K562 (cell line): ENCODE measurements at regions not wholly inside any gene's neighbourhood (a gene's known extent, or its start where the extent isn't known, plus 50 kb on each side); places are given as distances from the start of the nearest gene placed in this dataset.

Experiments
- ATAC-seq: fragments of 200-7000 bp; cut with Tn5 transposase; 3 replicates; pipeline ENCODE4 v1.9.1; 2020; ENCODE audit warnings: moderate library complexity
- BruUV-seq: library from RNA; stranded (reverse); fragments of 400-500 nt; replicated peaks from 2 replicates; lab custom pipeline; 2021; lab: Mats Ljungman, UMichigan
- CTCF ChIA-PET: fragments of 300-600 bp; formaldehyde crosslinking; extraction: SDS; loops from one replicate; lab custom pipeline; 2021; ENCODE audit warnings: low intra/inter-chr PET ratio; lab: Yijun Ruan, JAX
- POLR2A ChIA-PET: fragments of 300-600, 350-650 bp; sonication (Branson Sonifier 250); formaldehyde crosslinking; extraction: SDS; loops from one replicate; lab custom pipeline; 2021; ENCODE audit warnings: antibody characterized with exemption, inconsistent platforms; lab: Yijun Ruan, JAX
- DNase-seq, 4 experiments: peaks; one replicate each; pipeline versions ENCODE4 v3.0.0 to v3.0.0-alpha.2; 2011 to 2018; ENCODE audit warnings: low spot score in 3 of 4, mixed read lengths in 3 of 4; ENCODE audit errors: extremely low read depth in 1 of 4
- FAIRE-seq: peaks from 2 replicates; lab custom pipeline; 2011; peaks lifted over from hg19 to GRCh38; lab: Jason Lieb, UNC
- H2AFZ ChIP-seq: 2 replicates; pipeline ENCODE4 v1.6.0; 2011; ENCODE audit warnings: low read depth, low read length, control low read depth, inconsistent platforms
- H3K27ac ChIP-seq: fragments of 200-600 bp; 3 replicates; pipeline ENCODE4 v1.8.0; 2011; ENCODE audit warnings: low read depth, mild to moderate bottlenecking, control low read depth, inconsistent platforms, low read length, moderate library complexity, mixed read lengths; ENCODE audit errors: extremely low read depth
- H3K27me3 ChIP-seq, 2 experiments: fragments of 300-600 bp in 1 of 2; 2 replicates in 1 of 2; 3 replicates in 1 of 2; pipeline versions ENCODE4 v1.6.0 to v1.8.0; 2011; ENCODE audit warnings: inconsistent platforms in 2 of 2, low read length in 2 of 2, mild to moderate bottlenecking in 1 of 2, mixed read lengths in 1 of 2, moderate library complexity in 1 of 2; ENCODE audit not compliant: control insufficient read depth in 2 of 2, insufficient read depth in 2 of 2
- H3K36me3 ChIP-seq: fragments of 300-600 bp; 3 replicates; pipeline ENCODE4 v1.8.0; 2011; ENCODE audit warnings: mild to moderate bottlenecking, low read length, inconsistent platforms; ENCODE audit not compliant: control insufficient read depth, insufficient read depth
- H3K4me1 ChIP-seq, 2 experiments: fragments of 200-600 bp in 1 of 2; replicated peaks in 1 of 2; 2 replicates in 1 of 2; 3 replicates in 1 of 2; pipeline versions ENCODE4 v1.5.1 to v1.8.0; 2011; ENCODE audit warnings: inconsistent platforms in 2 of 2, low read length in 2 of 2, mild to moderate bottlenecking in 1 of 2, mixed read lengths in 1 of 2, moderate library complexity in 1 of 2; ENCODE audit not compliant: control insufficient read depth in 2 of 2, insufficient read depth in 2 of 2
- H3K4me2 ChIP-seq: 2 replicates; pipeline ENCODE4 v1.6.1; 2011; ENCODE audit warnings: low read length, control low read depth, inconsistent platforms, mixed read lengths; ENCODE audit not compliant: insufficient read depth
- H3K4me3 ChIP-seq: fragments of 200-600 bp; sonication (generic), shearing (Covaris generic); 2 replicates; pipeline ENCODE4 v1.5.1; 2016; ENCODE audit warnings: control low read depth, inconsistent platforms
- H3K79me2 ChIP-seq: fragments of 200-600 bp; 3 replicates; pipeline ENCODE4 v1.8.0; 2011; ENCODE audit warnings: low read length, inconsistent platforms; ENCODE audit not compliant: control insufficient read depth, insufficient read depth
- H3K9ac ChIP-seq, 2 experiments: 2 replicates each; pipeline versions ENCODE4 v1.6.0 to v1.6.1; 2011; ENCODE audit warnings: low read depth in 2 of 2, low read length in 2 of 2, control low read depth in 1 of 2, inconsistent platforms in 1 of 2, mild to moderate bottlenecking in 1 of 2, mixed read lengths in 1 of 2; ENCODE audit not compliant: insufficient read depth in 1 of 2
- H3K9me1 ChIP-seq: one replicate; pipeline ENCODE4 v1.6.0; 2011; ENCODE audit warnings: inconsistent platforms, mild to moderate bottlenecking, low read length, moderate library complexity; ENCODE audit not compliant: control insufficient read depth, insufficient read depth
- H3K9me3 ChIP-seq: replicated peaks from 2 replicates; pipeline ENCODE4 v1.5.1; 2011; ENCODE audit warnings: low read depth, low read length, inconsistent platforms; ENCODE audit not compliant: control insufficient read depth, insufficient read depth
- H4K20me1 ChIP-seq: replicated peaks from 2 replicates; pipeline ENCODE4 v1.6.1; 2011; ENCODE audit warnings: low read length, inconsistent platforms, mixed read lengths; ENCODE audit not compliant: control insufficient read depth, insufficient read depth
- ARHGAP35 ChIP-seq: fragments of 450-650 bp; IDR thresholded peaks from 2 replicates; pipeline ENCODE4 v1.6.1; 2018; ENCODE audit not compliant: partially characterized antibody
- CHCHD3 ChIP-seq: fragments of 250-450 bp; sonication (Bioruptor Pico); IDR thresholded peaks from 2 replicates; pipeline ENCODE4 v2.1.2; 2022; ENCODE audit warnings: mild to moderate bottlenecking
- EP300 ChIP-seq: IDR thresholded peaks from 2 replicates; pipeline ENCODE4 v1.6.1; 2012; ENCODE audit warnings: low read length, improper control_type of control experiment
- FIP1L1 ChIP-seq: fragments of 200-400 bp; formaldehyde crosslinking; IDR thresholded peaks from 2 replicates; pipeline ENCODE4 v1.6.1; 2018; ENCODE audit warnings: mild to moderate bottlenecking, low read depth, low read length; ENCODE audit not compliant: poor library complexity, severe bottlenecking
- FOXJ3 ChIP-seq: sonication (generic); formaldehyde crosslinking; IDR thresholded peaks from 2 replicates; pipeline ENCODE4 v1.4.0; 2020; ENCODE audit warnings: mild to moderate bottlenecking, missing genetic modification reagents
- HCFC1 ChIP-seq: IDR thresholded peaks from 2 replicates; pipeline ENCODE4 v1.6.1; 2012; ENCODE audit warnings: low read depth, low read length, improper control_type of control experiment
- HIVEP1 ChIP-seq: fragments of 250-450 bp; sonication (Bioruptor Pico); IDR thresholded peaks from 2 replicates; pipeline ENCODE4 v1.4.0; 2020; ENCODE audit warnings: mild to moderate bottlenecking
- HNRNPLL ChIP-seq: fragments of 200-400 bp; formaldehyde crosslinking; IDR thresholded peaks from 2 replicates; pipeline ENCODE4 v1.6.1; 2017; ENCODE audit warnings: low read length, low read depth, mild to moderate bottlenecking; ENCODE audit not compliant: poor library complexity, severe bottlenecking
- KLF13 ChIP-seq: fragments of 450-650 bp; IDR thresholded peaks from 2 replicates; pipeline ENCODE4 v1.6.1; 2016; ENCODE audit warnings: missing genetic modification characterization, low read depth, mild to moderate bottlenecking, missing compliant biosample characterization, moderate library complexity, borderline replicate concordance
- POLR2B ChIP-seq: fragments of 450-650 bp; IDR thresholded peaks from 2 replicates; pipeline ENCODE4 v1.6.1; 2018; ENCODE audit warnings: low read depth; ENCODE audit not compliant: partially characterized antibody
- POU5F1 ChIP-seq: fragments of 150-350 bp; IDR thresholded peaks from 2 replicates; pipeline ENCODE4 v1.6.1; 2014; ENCODE audit warnings: borderline replicate concordance, low read length, low read depth, mild to moderate bottlenecking; ENCODE audit not compliant: partially characterized antibody
- PPARD ChIP-seq: fragments of 250-450 bp; sonication (Bioruptor Pico); IDR thresholded peaks from 2 replicates; pipeline ENCODE4 v1.8.0; 2022; ENCODE audit warnings: inconsistent platforms, mild to moderate bottlenecking, moderate library complexity
- RBBP5 ChIP-seq: fragments of 200-600 bp; sonication (generic); IDR thresholded peaks from 2 replicates; pipeline ENCODE4 v1.6.1; 2012; ENCODE audit warnings: borderline replicate concordance, mild to moderate bottlenecking, low read length, control low read depth, inconsistent platforms; ENCODE audit not compliant: insufficient read depth, poor library complexity, severe bottlenecking
- RUNX1 ChIP-seq: sonication (generic); IDR thresholded peaks from 2 replicates; pipeline ENCODE4 v1.6.1; 2016; ENCODE audit warnings: antibody characterized with exemption, low read depth
- SRSF9 ChIP-seq: fragments of 200-400 bp; formaldehyde crosslinking; IDR thresholded peaks from 2 replicates; pipeline ENCODE4 v1.6.1; 2017; ENCODE audit warnings: low read depth, low read length, borderline replicate concordance
- WHSC1 ChIP-seq: IDR thresholded peaks from one replicate; pipeline ENCODE4 v1.6.1; 2012; ENCODE audit warnings: low read length, control low read depth, inconsistent platforms
- ZBTB11 ChIP-seq, 3 experiments: fragments of 200-800 bp in 1 of 3; fragments of 250-450 bp in 1 of 3; fragments of 450-650 bp in 1 of 3; sonication (Bioruptor Pico) in 1 of 3; sonication (Bioruptor generic) in 1 of 3; formaldehyde crosslinking in 1 of 3; IDR thresholded peaks; 2 replicates each; pipeline versions ENCODE4 v1.6.1 to v1.8.0; 2016 to 2022; ENCODE audit warnings: mild to moderate bottlenecking in 2 of 3, missing genetic modification characterization in 2 of 3, missing compliant biosample characterization in 1 of 3, moderate library complexity in 1 of 3
- WGBS: fragments of 100-300 bp; shearing (Covaris generic); methylation state at CpG from one replicate; pipeline ENCODE4 v1.1.6; 2016; ENCODE audit warnings: low coverage, mixed read lengths; ENCODE audit not compliant: insufficient coverage; ENCODE audit errors: missing lambda C conversion rate; 5-methylcytosine and 5-hydroxymethylcytosine counted together
- in situ Hi-C: fragments of 300-500 bp; cut with MboI; formaldehyde crosslinking; loops from 4 replicates; pipeline ENCODE4 v1.15.0; 2018; ENCODE audit warnings: inconsistent platforms, mixed read lengths
- intact Hi-C: fragments of 100-400 bp; cut with micrococcal nuclease; formaldehyde crosslinking; loops from 2 replicates; pipeline ENCODE4 v1.14.2; 2022

GRCh38 chr2:188196343-188197008, 95.2 kb upstream of the GULP1 start:
- intact Hi-C loops (no loop called here), in situ Hi-C loops (no loop called here)
- H3K9me1 ChIP-seq = no peaks in the 10 kb centered on the region
- H3K9ac ChIP-seq = no peak overlapping the region
- no peaks in the 10 kb centered on the region for H3K79me2 ChIP-seq
- no peaks in the 10 kb centered on the region for H4K20me1 ChIP-seq
- no peak overlapping the region for H3K4me3 ChIP-seq
- no peak for FAIRE-seq
- BruUV-seq = no TSS peak
- DNase-seq = no peak
- H3K36me3 ChIP-seq = no peaks in the 10 kb centered on the region
- H3K4me2 ChIP-seq = no peak overlapping the region
- ChIA-PET POLR2A (no interaction called here), CTCF (no interaction called here)
- no peaks in the 10 kb centered on the region for H3K9me3 ChIP-seq
- H3K4me1 ChIP-seq = no peaks in the 10 kb centered on the region
- no peaks in the 10 kb centered on the region for H3K27me3 ChIP-seq
- no peak overlapping the region for H3K27ac ChIP-seq
- 13% methylated on average over 2 of the region's 2 CpGs for WGBS
- TF ChIP-seq RBBP5 (no peak), PPARD (CRISPR knock-in tag) (no peak), RUNX1 (no peak), ZBTB11 (CRISPR knock-in tag; IDR thresholded peaks at IDR 0.05) (no peak), SRSF9 (no peak), WHSC1 (no peak), HCFC1 (no peak), FOXJ3 (no peak), FIP1L1 (no peak), HIVEP1 (CRISPR knock-in tag) (no peak), EP300 (no peak), CHCHD3 (CRISPR knock-in tag) (no peak), HNRNPLL (no peak), ARHGAP35 (no peak), POU5F1 (no peak), KLF13 (tag) (no peak), POLR2B (no peak)
- H2AFZ ChIP-seq = no peak overlapping the region
- no peak for ATAC-seq
